ENCODE measurements at regions not wholly inside any gene's neighbourhood (a gene's known extent, or its start where the extent isn't known, plus 50 kb on each side); places are given as distances from the start of the nearest gene placed in this dataset.

GRCh38 chr4:78722878-78723277, 53.3 kb upstream of the BMP2K start:
- no peak for FAIRE-seq

More at GRCh38 chr4:78722878-78723277, 53.3 kb upstream of the BMP2K start:
- no peak for DNase-seq (ENCODE audit: insufficient read length, low spot score)

Data from HTR-8/SVneo (cell line).